HUES48 (cell line): ENCODE measurements at regions not wholly inside any gene's neighbourhood (a gene's known extent, or its start where the extent isn't known, plus 50 kb on each side); places are given as distances from the start of the nearest gene placed in this dataset.
"Not testable (repeated sequence)": the region's sequence is repeated elsewhere in the genome, so short reads cannot be mapped to it uniquely, and the experiment has no call there.

Experiments used
- H3K27ac ChIP-seq: one replicate; pipeline ENCODE4 v1.7.0; 2013; ENCODE audit warnings: low read depth, low read length, inconsistent platforms
- H3K27me3 ChIP-seq: 2 replicates; pipeline ENCODE4 v1.6.1; 2013; ENCODE audit warnings: mild to moderate bottlenecking, low read length; ENCODE audit not compliant: control insufficient read depth, insufficient read depth
- H3K36me3 ChIP-seq: 2 replicates; pipeline ENCODE4 v1.6.1; 2013; ENCODE audit warnings: low read length; ENCODE audit not compliant: control insufficient read depth, insufficient read depth
- H3K4me1 ChIP-seq: 2 replicates; pipeline ENCODE4 v1.6.1; 2013; ENCODE audit warnings: mild to moderate bottlenecking, low read length; ENCODE audit not compliant: control insufficient read depth, insufficient read depth
- H3K4me3 ChIP-seq: 2 replicates; pipeline ENCODE4 v1.5.1; 2013; ENCODE audit warnings: mild to moderate bottlenecking, low read depth, low read length
- H3K9ac ChIP-seq: 2 replicates; pipeline ENCODE4 v1.6.1; 2013; ENCODE audit warnings: mild to moderate bottlenecking, low read depth, low read length, moderate library complexity
- H3K9me3 ChIP-seq: 2 replicates; pipeline ENCODE4 v1.6.1; 2013; ENCODE audit warnings: low read length; ENCODE audit not compliant: control insufficient read depth, insufficient read depth

- Histone ChIP-seq H3K36me3 (no peaks in the 10 kb centered on the region), H3K27ac (no peak overlapping the region), H3K9me3 (no peaks in the 10 kb centered on the region), H3K4me3 (no peak overlapping the region), H3K4me1 (no peaks in the 10 kb centered on the region), H3K9ac (no peak overlapping the region), H3K27me3 (no peaks in the 10 kb centered on the region)
Measured at GRCh38 chr15:96860741-96861140, 530.2 kb downstream of the NR2F2 start.

- H3K27ac ChIP-seq: no peak overlapping the region
- H3K9ac ChIP-seq: no peak overlapping the region
- H3K36me3 ChIP-seq: no peaks in the 10 kb centered on the region
- peaks cover 5% of the 10 kb centered on the region; the same call in 1 of the 2 replicates for H3K9me3 ChIP-seq
- H3K27me3 ChIP-seq: no peaks in the 10 kb centered on the region
- H3K4me3 ChIP-seq: no peak overlapping the region
- peaks cover 15% of the 10 kb centered on the region for H3K4me1 ChIP-seq
Measured at GRCh38 chr15:96867992-96868391, 537.5 kb downstream of the NR2F2 start.

- Histone ChIP-seq H3K36me3 (no peaks in the 10 kb centered on the region), H3K27me3 (no peaks in the 10 kb centered on the region), H3K27ac (no peak overlapping the region), H3K9me3 (peaks cover 5% of the 10 kb centered on the region; the same call in 1 of the 2 replicates), H3K4me3 (no peak overlapping the region), H3K4me1 (peaks cover 15% of the 10 kb centered on the region), H3K9ac (no peak overlapping the region)
Measured at GRCh38 chr15:96869122-96869521, 538.6 kb downstream of the NR2F2 start.

GRCh38 chr15:96869790-96870189 lies 539.3 kb downstream of the NR2F2 start:
- Histone ChIP-seq H3K4me1 (peaks cover 15% of the 10 kb centered on the region), H3K36me3 (no peaks in the 10 kb centered on the region), H3K9ac (no peak overlapping the region), H3K9me3 (peaks cover 5% of the 10 kb centered on the region; the same call in 1 of the 2 replicates), H3K4me3 (no peak overlapping the region), H3K27me3 (no peaks in the 10 kb centered on the region), H3K27ac (no peak overlapping the region)

- Histone ChIP-seq H3K27ac (no peak overlapping the region), H3K4me3 (no peak overlapping the region), H3K9me3 (peaks cover 5% of the 10 kb centered on the region; the same call in 1 of the 2 replicates), H3K27me3 (no peaks in the 10 kb centered on the region), H3K36me3 (no peaks in the 10 kb centered on the region), H3K4me1 (peaks cover 15% of the 10 kb centered on the region), H3K9ac (no peak overlapping the region)
Measured at GRCh38 chr15:96870580-96870979, 540.1 kb downstream of the NR2F2 start.

- not testable (repeated sequence) for H3K36me3 ChIP-seq, H3K9me3 ChIP-seq, H3K4me1 ChIP-seq, H3K27me3 ChIP-seq, H3K27ac ChIP-seq, H3K9ac ChIP-seq, H3K4me3 ChIP-seq
Measured at GRCh38 chr15:96877442-96877841, 546.9 kb downstream of the NR2F2 start.

- H3K4me3 ChIP-seq: no peak overlapping the region
Measured at GRCh38 chr15:96878129-96878528, 547.6 kb downstream of the NR2F2 start.

GRCh38 chr15:96882121-96882772 lies 551.7 kb downstream of the NR2F2 start:
- H3K36me3 ChIP-seq: no peaks in the 10 kb centered on the region
- no peak overlapping the region for H3K9ac ChIP-seq
- peaks cover 7% of the 10 kb centered on the region for H3K4me1 ChIP-seq
- no peak overlapping the region for H3K27ac ChIP-seq
- H3K9me3 ChIP-seq: no peaks in the 10 kb centered on the region
- H3K27me3 ChIP-seq: no peaks in the 10 kb centered on the region
- H3K4me3 ChIP-seq: no peak overlapping the region

More at GRCh38 chr15:96878129-96878528, 547.6 kb downstream of the NR2F2 start:
- H3K9me3 ChIP-seq: no peaks in the 10 kb centered on the region
- H3K4me1 ChIP-seq: peaks cover 7% of the 10 kb centered on the region
- H3K27me3 ChIP-seq: no peaks in the 10 kb centered on the region
- H3K36me3 ChIP-seq: no peaks in the 10 kb centered on the region
- no peak overlapping the region for H3K27ac ChIP-seq
- no peak overlapping the region for H3K9ac ChIP-seq

GRCh38 chr15:96887730-96888129 lies 557.2 kb downstream of the NR2F2 start:
- no peaks in the 10 kb centered on the region for H3K27me3 ChIP-seq
- H3K4me3 ChIP-seq: no peak overlapping the region
- no peaks in the 10 kb centered on the region for H3K9me3 ChIP-seq
- peaks cover 29% of the 10 kb centered on the region for H3K4me1 ChIP-seq
- H3K27ac ChIP-seq: no peak overlapping the region
- no peak overlapping the region for H3K9ac ChIP-seq
- H3K36me3 ChIP-seq: no peaks in the 10 kb centered on the region

- no peaks in the 10 kb centered on the region for H3K36me3 ChIP-seq
- H3K27me3 ChIP-seq: no peaks in the 10 kb centered on the region
- H3K9ac ChIP-seq: no peak overlapping the region
- no peak overlapping the region for H3K4me3 ChIP-seq
- peaks cover 29% of the 10 kb centered on the region for H3K4me1 ChIP-seq
- H3K27ac ChIP-seq: no peak overlapping the region
- H3K9me3 ChIP-seq: no peaks in the 10 kb centered on the region
Measured at GRCh38 chr15:96888764-96889163, 558.3 kb downstream of the NR2F2 start.

GRCh38 chr15:96889734-96890480 lies 559.4 kb downstream of the NR2F2 start:
- H3K4me1 ChIP-seq: peaks cover 33% of the 10 kb centered on the region
- H3K4me3 ChIP-seq: no peak overlapping the region
- no peaks in the 10 kb centered on the region for H3K27me3 ChIP-seq
- H3K9ac ChIP-seq: no peak overlapping the region
- H3K27ac ChIP-seq: no peak overlapping the region
- H3K9me3 ChIP-seq: no peaks in the 10 kb centered on the region
- no peaks in the 10 kb centered on the region for H3K36me3 ChIP-seq
